ENCODE measurements at regions not wholly inside any gene's neighbourhood (a gene's known extent, or its start where the extent isn't known, plus 50 kb on each side); places are given as distances from the start of the nearest gene placed in this dataset.

DNA sequence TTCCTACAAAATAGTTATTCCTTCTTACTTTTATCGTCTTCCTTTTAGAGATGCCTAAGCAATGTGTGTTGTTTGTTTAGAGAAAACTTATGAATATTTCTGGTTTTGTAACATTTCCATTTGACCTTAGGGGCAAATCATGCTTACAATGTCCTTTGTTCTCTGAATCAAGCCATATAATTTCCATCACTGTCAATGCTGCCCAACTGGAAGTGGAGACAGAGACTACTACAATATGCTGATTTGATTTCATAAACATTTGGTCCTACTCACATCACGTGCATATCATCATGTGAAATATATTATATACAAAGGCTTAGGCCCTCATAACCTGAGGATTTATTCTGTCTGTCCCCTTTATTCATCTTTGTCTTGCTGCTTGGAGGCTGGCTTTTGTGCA, 183.2 kb upstream of the CD180 start:
- Histone ChIP-seq H2AFZ (ENCODE audit: control insufficient read depth, low read length) (no peak overlapping the region), H3K4me2 (ENCODE audit: control insufficient read depth, extremely low read depth, insufficient read depth, low read depth, low read length) (no peak overlapping the region), H3K36me3 (ENCODE audit: control insufficient read depth in 2 of 2, extremely low read depth in 1 of 2, insufficient read depth in 2 of 2, low read length in 2 of 2) (no peaks in the 10 kb centered on the region), H3K4me3 (ENCODE audit: control insufficient read depth in 2 of 3, extremely low read depth in 1 of 3, insufficient read depth in 2 of 3, low read depth in 1 of 3, low read length in 3 of 3) (no peak overlapping the region), H3K27ac (ENCODE audit: control insufficient read depth, insufficient read depth, low read length) (no peak overlapping the region), H3K9ac (ENCODE audit: control insufficient read depth, extremely low read depth, insufficient read depth, low read length) (no peak overlapping the region), H3K27me3 (ENCODE audit: control insufficient read depth, extremely low read depth, insufficient read depth, low read length) (no peaks in the 10 kb centered on the region), H4K20me1 (ENCODE audit: control insufficient read depth, extremely low read depth, insufficient read depth, low read length) (no peaks in the 10 kb centered on the region), H3K79me2 (ENCODE audit: control insufficient read depth, insufficient read depth, low read length) (no peaks in the 10 kb centered on the region), H3K9me3 (ENCODE audit: control insufficient read depth, low read depth, low read length) (no peaks in the 10 kb centered on the region), H3K9me1 (ENCODE audit: control insufficient read depth, extremely low read depth, insufficient read depth, low read length) (no peaks in the 10 kb centered on the region), H3K4me1 (ENCODE audit: control insufficient read depth, extremely low read depth, insufficient read depth, low read length) (peaks cover 11% of the 10 kb centered on the region)
- dilution Hi-C loops (cut with MboI; ENCODE audit: extremely low pct_ligation_motif_present, low sequenced_read_pairs), result no loop called here
- no peak for FAIRE-seq
- TF ChIP-seq, protein P1, sequence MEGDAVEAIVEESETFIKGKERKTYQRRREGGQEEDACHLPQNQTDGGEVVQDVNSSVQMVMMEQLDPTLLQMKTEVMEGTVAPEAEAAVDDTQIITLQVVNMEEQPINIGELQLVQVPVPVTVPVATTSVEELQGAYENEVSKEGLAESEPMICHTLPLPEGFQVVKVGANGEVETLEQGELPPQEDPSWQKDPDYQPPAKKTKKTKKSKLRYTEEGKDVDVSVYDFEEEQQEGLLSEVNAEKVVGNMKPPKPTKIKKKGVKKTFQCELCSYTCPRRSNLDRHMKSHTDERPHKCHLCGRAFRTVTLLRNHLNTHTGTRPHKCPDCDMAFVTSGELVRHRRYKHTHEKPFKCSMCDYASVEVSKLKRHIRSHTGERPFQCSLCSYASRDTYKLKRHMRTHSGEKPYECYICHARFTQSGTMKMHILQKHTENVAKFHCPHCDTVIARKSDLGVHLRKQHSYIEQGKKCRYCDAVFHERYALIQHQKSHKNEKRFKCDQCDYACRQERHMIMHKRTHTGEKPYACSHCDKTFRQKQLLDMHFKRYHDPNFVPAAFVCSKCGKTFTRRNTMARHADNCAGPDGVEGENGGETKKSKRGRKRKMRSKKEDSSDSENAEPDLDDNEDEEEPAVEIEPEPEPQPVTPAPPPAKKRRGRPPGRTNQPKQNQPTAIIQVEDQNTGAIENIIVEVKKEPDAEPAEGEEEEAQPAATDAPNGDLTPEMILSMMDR (optimal IDR thresholded peaks at IDR 0.05 in 1 of 3, IDR thresholded peaks at IDR 0.05 in 1 of 3, conservative IDR thresholded peaks at IDR 0.05 in 1 of 3; ENCODE audit: extremely low read depth in 1 of 3, insufficient read depth in 2 of 3, low read length in 3 of 3), result no peak
- no peak for TF ChIP-seq EZH2 (IDR thresholded peaks at IDR 0.05; ENCODE audit: low read length)
- DNase-seq (ENCODE audit: low read depth, low spot score), result no peak

DNA sequence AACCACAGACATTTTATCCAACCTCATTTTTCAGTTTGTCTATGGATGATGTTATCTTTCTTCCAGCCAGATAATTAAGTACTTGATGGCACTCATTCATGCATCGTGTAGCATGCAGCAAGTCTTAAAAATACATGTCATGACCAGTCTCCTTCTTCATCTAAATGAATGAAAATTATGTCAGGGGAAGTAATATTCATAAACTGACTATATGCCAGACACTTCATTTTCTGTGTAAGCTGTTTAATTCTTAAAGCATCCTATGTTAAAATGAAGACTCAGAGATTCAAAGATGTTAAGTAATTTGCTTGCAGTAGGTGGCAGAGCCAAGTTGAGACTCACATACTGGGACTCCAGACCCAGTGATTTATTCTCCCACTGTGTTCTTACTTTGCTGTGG, 181.7 kb upstream of the CD180 start:
- Histone ChIP-seq H3K9ac (ENCODE audit: control insufficient read depth, extremely low read depth, insufficient read depth, low read length) (no peak overlapping the region), H3K4me2 (ENCODE audit: control insufficient read depth, extremely low read depth, insufficient read depth, low read depth, low read length) (no peak overlapping the region), H3K27me3 (ENCODE audit: control insufficient read depth, extremely low read depth, insufficient read depth, low read length) (no peaks in the 10 kb centered on the region), H2AFZ (ENCODE audit: control insufficient read depth, low read length) (no peak overlapping the region), H3K4me3 (ENCODE audit: control insufficient read depth in 2 of 3, extremely low read depth in 1 of 3, insufficient read depth in 2 of 3, low read depth in 1 of 3, low read length in 3 of 3) (no peak overlapping the region), H3K9me3 (ENCODE audit: control insufficient read depth, low read depth, low read length) (no peaks in the 10 kb centered on the region), H3K79me2 (ENCODE audit: control insufficient read depth, insufficient read depth, low read length) (no peaks in the 10 kb centered on the region), H3K4me1 (ENCODE audit: control insufficient read depth, extremely low read depth, insufficient read depth, low read length) (peaks cover 11% of the 10 kb centered on the region), H4K20me1 (ENCODE audit: control insufficient read depth, extremely low read depth, insufficient read depth, low read length) (no peaks in the 10 kb centered on the region), H3K27ac (ENCODE audit: control insufficient read depth, insufficient read depth, low read length) (no peak overlapping the region), H3K36me3 (ENCODE audit: control insufficient read depth in 2 of 2, extremely low read depth in 1 of 2, insufficient read depth in 2 of 2, low read length in 2 of 2) (no peaks in the 10 kb centered on the region), H3K9me1 (ENCODE audit: control insufficient read depth, extremely low read depth, insufficient read depth, low read length) (no peaks in the 10 kb centered on the region)
- dilution Hi-C loops (cut with MboI; ENCODE audit: extremely low pct_ligation_motif_present, low sequenced_read_pairs), result no loop called here
- no peak for DNase-seq (ENCODE audit: low read depth, low spot score)
- no peak for FAIRE-seq
- TF ChIP-seq EZH2 (IDR thresholded peaks at IDR 0.05; ENCODE audit: low read length), result no peak
- TF ChIP-seq, protein P1 (optimal IDR thresholded peaks at IDR 0.05 in 1 of 3, IDR thresholded peaks at IDR 0.05 in 1 of 3, conservative IDR thresholded peaks at IDR 0.05 in 1 of 3; ENCODE audit: extremely low read depth in 1 of 3, insufficient read depth in 2 of 3, low read length in 3 of 3), result peak in 1 of 3 experiments; percentile 10
